SK-N-SH (cell line): ENCODE measurements at regions not wholly inside any gene's neighbourhood (a gene's known extent, or its start where the extent isn't known, plus 50 kb on each side); places are given as distances from the start of the nearest gene placed in this dataset.

ENCODE experiments used
- CTCF ChIA-PET: fragments of 300-600, 350-600 bp; formaldehyde crosslinking; extraction: SDS; loops from one replicate; lab custom pipeline; 2021; lab: Yijun Ruan, JAX
- POLR2A ChIA-PET: fragments of 350-600 bp; sonication (Branson Sonifier 250); formaldehyde crosslinking; extraction: SDS; loops from one replicate; lab custom pipeline; 2020; ENCODE audit warnings: antibody characterized with exemption, inconsistent platforms; lab: Yijun Ruan, JAX
- DNase-seq: peaks from one replicate; pipeline ENCODE4 v3.0.0; 2012
- H2AFZ ChIP-seq: fragments of 200-600 bp; sonication (generic); 2 replicates; pipeline ENCODE4 v1.8.1; 2016; ENCODE audit warnings: antibody characterized with exemption, mild to moderate bottlenecking, low read depth
- H3F3A ChIP-seq: fragments of 200-600 bp; sonication (generic); replicated peaks from 2 replicates; pipeline ENCODE3; 2016; ENCODE audit warnings: antibody characterized with exemption, mild to moderate bottlenecking; ENCODE audit not compliant: insufficient read depth
- H3K27ac ChIP-seq, 2 experiments: fragments of 200-500 bp in 1 of 2; fragments of 200-600 bp in 1 of 2; sonication (Bioruptor generic) in 1 of 2; sonication (generic), shearing (Covaris generic) in 1 of 2; 2 replicates each; pipeline versions ENCODE4 v1.5.1 to v1.6.1; 2014 to 2016; ENCODE audit warnings: low read depth in 2 of 2, inconsistent platforms in 1 of 2, low read length in 1 of 2, mild to moderate bottlenecking in 1 of 2, mixed read lengths in 1 of 2
- H3K27me3 ChIP-seq: fragments of 200-600 bp; sonication (generic), shearing (Covaris generic); 2 replicates; pipeline ENCODE4 v1.6.1; 2016; ENCODE audit warnings: mixed run types; ENCODE audit not compliant: insufficient read depth
- H3K36me3 ChIP-seq, 2 experiments: fragments of 200-500 bp in 1 of 2; fragments of 200-600 bp in 1 of 2; sonication (Bioruptor generic) in 1 of 2; sonication (generic) in 1 of 2; replicated peaks in 1 of 2; 2 replicates each; pipeline versions ENCODE3 to v1.5.1; 2014 to 2016; ENCODE audit warnings: low read length in 1 of 2, mild to moderate bottlenecking in 1 of 2; ENCODE audit not compliant: insufficient read depth in 2 of 2, control insufficient read depth in 1 of 2
- H3K4me1 ChIP-seq, 2 experiments: fragments of 200-500 bp in 1 of 2; fragments of 200-600 bp in 1 of 2; sonication (Bioruptor generic) in 1 of 2; sonication (generic), shearing (Covaris generic) in 1 of 2; 2 replicates each; pipeline versions ENCODE4 v1.5.1 to v1.6.1; 2014 to 2016; ENCODE audit warnings: low read depth in 1 of 2, low read length in 1 of 2, mixed run types in 1 of 2; ENCODE audit not compliant: insufficient read depth in 2 of 2, control insufficient read depth in 1 of 2
- H3K4me2 ChIP-seq: fragments of 200-600 bp; sonication (generic), shearing (Covaris generic); 2 replicates; pipeline ENCODE4 v1.6.1; 2017; ENCODE audit warnings: mixed run types
- H3K4me3 ChIP-seq, 2 experiments: fragments of 200-500 bp in 1 of 2; fragments of 200-600 bp in 1 of 2; sonication (Bioruptor generic) in 1 of 2; sonication (generic), shearing (Covaris generic) in 1 of 2; 2 replicates each; pipeline versions ENCODE4 v1.5.1 to v1.8.1; 2014 to 2016; ENCODE audit warnings: low read depth in 2 of 2, inconsistent platforms in 1 of 2, low read length in 1 of 2, mild to moderate bottlenecking in 1 of 2, mixed read lengths in 1 of 2, moderate library complexity in 1 of 2
- H3K79me2 ChIP-seq: fragments of 200-600 bp; sonication (generic); 2 replicates; pipeline ENCODE4 v1.8.1; 2017; ENCODE audit warnings: mild to moderate bottlenecking; ENCODE audit not compliant: insufficient read depth
- H3K9ac ChIP-seq: fragments of 200-600 bp; sonication (generic); 2 replicates; pipeline ENCODE4 v1.6.1; 2017; ENCODE audit warnings: mixed run types
- H3K9me2 ChIP-seq: fragments of 200-600 bp; sonication (generic); 2 replicates; pipeline ENCODE4 v1.6.1; 2017; ENCODE audit warnings: mixed run types
- H3K9me3 ChIP-seq: fragments of 200-600 bp; sonication (generic); 2 replicates; pipeline ENCODE4 v1.6.1; 2017; ENCODE audit warnings: mixed run types, mild to moderate bottlenecking, moderate library complexity
- H4K20me1 ChIP-seq: fragments of 200-600 bp; sonication (generic); 2 replicates; pipeline ENCODE4 v1.6.1; 2017; ENCODE audit warnings: mild to moderate bottlenecking, mixed run types; ENCODE audit not compliant: insufficient read depth
- CHD2 ChIP-seq: fragments of 150-350 bp; IDR thresholded peaks from 2 replicates; pipeline ENCODE4 v1.6.1; 2018; ENCODE audit warnings: low read length; ENCODE audit not compliant: partially characterized antibody
- EZH2phosphoT487 ChIP-seq: fragments of 200-600 bp; sonication (generic); IDR thresholded peaks from 2 replicates; pipeline ENCODE4 v1.6.1; 2017; ENCODE audit warnings: low read depth, mixed run types, mild to moderate bottlenecking, antibody characterized with exemption, moderate library complexity, borderline replicate concordance
- FOXJ3 ChIP-seq: sonication (generic); formaldehyde crosslinking; IDR thresholded peaks from 2 replicates; pipeline ENCODE4 v1.5.1; 2020; ENCODE audit warnings: mild to moderate bottlenecking, missing genetic modification reagents
- FOXM1 ChIP-seq: IDR thresholded peaks from 2 replicates; pipeline ENCODE4 v1.4.0; 2012; ENCODE audit warnings: low read depth, mild to moderate bottlenecking
- GABPA ChIP-seq: IDR thresholded peaks from 2 replicates; pipeline ENCODE4 v1.4.0; 2012; ENCODE audit warnings: low read depth, mild to moderate bottlenecking
- JUND ChIP-seq: IDR thresholded peaks from 2 replicates; pipeline ENCODE4 v1.4.0; 2012
- MXI1 ChIP-seq: IDR thresholded peaks from 2 replicates; pipeline ENCODE4 v1.6.1; 2012; ENCODE audit warnings: mild to moderate bottlenecking, low read depth, low read length, improper control_type of control experiment
- NFIC ChIP-seq: IDR thresholded peaks from 2 replicates; pipeline ENCODE4 v1.4.0; 2012; ENCODE audit warnings: borderline replicate concordance
- RFX5 ChIP-seq: IDR thresholded peaks from 2 replicates; pipeline ENCODE4 v1.6.1; 2012; ENCODE audit warnings: mild to moderate bottlenecking, improper control_type of control experiment, low read length
- RXRA ChIP-seq: IDR thresholded peaks from 2 replicates; pipeline ENCODE4 v1.4.0; 2012; ENCODE audit warnings: low read depth, mild to moderate bottlenecking, borderline replicate concordance
- TCF12 ChIP-seq: IDR thresholded peaks from 2 replicates; pipeline ENCODE4 v1.4.0; 2012
- WGBS: methylation state at CpG from one replicate; pipeline ENCODE4 v1.1.6; 2017; ENCODE audit warnings: low lambda C conversion rate; 5-methylcytosine and 5-hydroxymethylcytosine counted together
- TF ChIP-seq, protein P1 (sequence below): IDR thresholded peaks from 2 replicates; pipeline ENCODE4 v1.6.1; 2012; ENCODE audit warnings: mild to moderate bottlenecking, low read depth, low read length, moderate library complexity
- TF ChIP-seq, protein P2 (sequence below): IDR thresholded peaks from 2 replicates; pipeline ENCODE4 v1.4.0; 2012; ENCODE audit warnings: low read depth, borderline replicate concordance
- TF ChIP-seq, protein P3 (sequence below): fragments of 150-350 bp; IDR thresholded peaks from 2 replicates; pipeline ENCODE4 v1.6.1; 2016; ENCODE audit warnings: mild to moderate bottlenecking, low read depth, low read length
- TF ChIP-seq, protein P4 (sequence below): fragments of 200-600 bp; sonication (generic); IDR thresholded peaks from 2 replicates; pipeline ENCODE4 v1.6.1; 2017; ENCODE audit warnings: antibody characterized with exemption, mild to moderate bottlenecking, moderate library complexity
- TF ChIP-seq, protein P5 (sequence below): IDR thresholded peaks from 2 replicates; pipeline ENCODE4; 2012

DNA sequence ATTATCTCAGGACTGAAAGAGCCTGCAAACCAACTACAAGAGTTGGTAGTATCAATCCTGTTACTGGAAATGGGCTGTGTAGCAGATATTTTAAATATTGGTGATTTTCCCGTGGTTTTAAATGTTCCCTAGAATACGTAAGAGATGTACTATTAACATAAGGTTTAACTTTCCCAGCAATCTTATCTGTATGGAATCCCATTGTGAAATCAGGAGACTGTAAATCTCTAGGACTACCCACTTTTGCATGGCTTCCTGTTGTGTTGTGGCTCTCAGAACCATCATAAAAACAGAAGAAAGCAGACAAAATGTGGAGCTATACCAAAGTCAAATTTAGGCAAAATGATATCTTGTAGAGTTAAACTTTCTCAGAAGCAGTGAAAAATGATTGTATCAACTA, 641.5 kb upstream of the SETBP1 start (continued):
- TF ChIP-seq, protein P1, sequence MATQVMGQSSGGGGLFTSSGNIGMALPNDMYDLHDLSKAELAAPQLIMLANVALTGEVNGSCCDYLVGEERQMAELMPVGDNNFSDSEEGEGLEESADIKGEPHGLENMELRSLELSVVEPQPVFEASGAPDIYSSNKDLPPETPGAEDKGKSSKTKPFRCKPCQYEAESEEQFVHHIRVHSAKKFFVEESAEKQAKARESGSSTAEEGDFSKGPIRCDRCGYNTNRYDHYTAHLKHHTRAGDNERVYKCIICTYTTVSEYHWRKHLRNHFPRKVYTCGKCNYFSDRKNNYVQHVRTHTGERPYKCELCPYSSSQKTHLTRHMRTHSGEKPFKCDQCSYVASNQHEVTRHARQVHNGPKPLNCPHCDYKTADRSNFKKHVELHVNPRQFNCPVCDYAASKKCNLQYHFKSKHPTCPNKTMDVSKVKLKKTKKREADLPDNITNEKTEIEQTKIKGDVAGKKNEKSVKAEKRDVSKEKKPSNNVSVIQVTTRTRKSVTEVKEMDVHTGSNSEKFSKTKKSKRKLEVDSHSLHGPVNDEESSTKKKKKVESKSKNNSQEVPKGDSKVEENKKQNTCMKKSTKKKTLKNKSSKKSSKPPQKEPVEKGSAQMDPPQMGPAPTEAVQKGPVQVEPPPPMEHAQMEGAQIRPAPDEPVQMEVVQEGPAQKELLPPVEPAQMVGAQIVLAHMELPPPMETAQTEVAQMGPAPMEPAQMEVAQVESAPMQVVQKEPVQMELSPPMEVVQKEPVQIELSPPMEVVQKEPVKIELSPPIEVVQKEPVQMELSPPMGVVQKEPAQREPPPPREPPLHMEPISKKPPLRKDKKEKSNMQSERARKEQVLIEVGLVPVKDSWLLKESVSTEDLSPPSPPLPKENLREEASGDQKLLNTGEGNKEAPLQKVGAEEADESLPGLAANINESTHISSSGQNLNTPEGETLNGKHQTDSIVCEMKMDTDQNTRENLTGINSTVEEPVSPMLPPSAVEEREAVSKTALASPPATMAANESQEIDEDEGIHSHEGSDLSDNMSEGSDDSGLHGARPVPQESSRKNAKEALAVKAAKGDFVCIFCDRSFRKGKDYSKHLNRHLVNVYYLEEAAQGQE: no peak
- TF ChIP-seq, protein P2, sequence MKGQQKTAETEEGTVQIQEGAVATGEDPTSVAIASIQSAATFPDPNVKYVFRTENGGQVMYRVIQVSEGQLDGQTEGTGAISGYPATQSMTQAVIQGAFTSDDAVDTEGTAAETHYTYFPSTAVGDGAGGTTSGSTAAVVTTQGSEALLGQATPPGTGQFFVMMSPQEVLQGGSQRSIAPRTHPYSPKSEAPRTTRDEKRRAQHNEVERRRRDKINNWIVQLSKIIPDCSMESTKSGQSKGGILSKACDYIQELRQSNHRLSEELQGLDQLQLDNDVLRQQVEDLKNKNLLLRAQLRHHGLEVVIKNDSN: no peak
- TF ChIP-seq RXRA: no peak
- TF ChIP-seq TCF12: no peak
- TF ChIP-seq, protein P3, sequence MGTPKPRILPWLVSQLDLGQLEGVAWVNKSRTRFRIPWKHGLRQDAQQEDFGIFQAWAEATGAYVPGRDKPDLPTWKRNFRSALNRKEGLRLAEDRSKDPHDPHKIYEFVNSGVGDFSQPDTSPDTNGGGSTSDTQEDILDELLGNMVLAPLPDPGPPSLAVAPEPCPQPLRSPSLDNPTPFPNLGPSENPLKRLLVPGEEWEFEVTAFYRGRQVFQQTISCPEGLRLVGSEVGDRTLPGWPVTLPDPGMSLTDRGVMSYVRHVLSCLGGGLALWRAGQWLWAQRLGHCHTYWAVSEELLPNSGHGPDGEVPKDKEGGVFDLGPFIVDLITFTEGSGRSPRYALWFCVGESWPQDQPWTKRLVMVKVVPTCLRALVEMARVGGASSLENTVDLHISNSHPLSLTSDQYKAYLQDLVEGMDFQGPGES: no peak
- no peak for TF ChIP-seq JUND
- TF ChIP-seq MXI1: no peak
- TF ChIP-seq NFIC: no peak
- TF ChIP-seq GABPA: no peak
- no peak for TF ChIP-seq EZH2phosphoT487
- no peak for TF ChIP-seq CHD2

DNA sequence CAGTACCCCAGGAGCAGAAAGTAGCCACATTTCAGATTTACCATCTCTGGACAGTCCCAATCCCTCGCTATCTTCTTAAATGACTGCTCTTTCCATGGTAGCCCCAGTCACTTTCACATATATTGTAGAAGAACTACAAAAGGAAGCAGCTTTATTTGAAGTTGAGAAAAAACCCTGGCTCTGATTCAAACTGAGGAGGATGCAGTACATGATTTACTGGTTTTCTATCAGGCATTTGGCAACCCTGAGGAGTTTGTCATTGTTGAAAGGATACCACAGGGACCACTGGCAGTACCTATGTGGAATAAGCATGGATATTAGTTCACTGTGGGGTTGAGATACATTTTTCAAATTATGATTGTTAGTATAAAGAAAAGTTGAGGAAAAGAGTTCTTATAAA, 640.9 kb upstream of the SETBP1 start:
- no peak overlapping the region for H3K4me2 ChIP-seq
- H3K4me1 ChIP-seq: no peaks in the 10 kb centered on the region
- no peaks in the 10 kb centered on the region for H3K9me3 ChIP-seq
- H3K36me3 ChIP-seq: no peaks in the 10 kb centered on the region
- no peaks in the 10 kb centered on the region for H4K20me1 ChIP-seq
- H3K79me2 ChIP-seq: no peaks in the 10 kb centered on the region
- 100% methylated on average over 1 of the region's 1 CpG for WGBS
- H2AFZ ChIP-seq: no peak overlapping the region; the same call in 1 of the 2 replicates
- no peak overlapping the region for H3K9ac ChIP-seq
- H3K9me2 ChIP-seq: 0 out of 2 replicates have a peak, but pooled peaks cover 3% of the 10 kb centered on the region
- CTCF ChIA-PET: no interaction called here
- no peak for DNase-seq
- no peak for TF ChIP-seq RXRA
- no peak for TF ChIP-seq FOXM1
- TF ChIP-seq, protein P4, sequence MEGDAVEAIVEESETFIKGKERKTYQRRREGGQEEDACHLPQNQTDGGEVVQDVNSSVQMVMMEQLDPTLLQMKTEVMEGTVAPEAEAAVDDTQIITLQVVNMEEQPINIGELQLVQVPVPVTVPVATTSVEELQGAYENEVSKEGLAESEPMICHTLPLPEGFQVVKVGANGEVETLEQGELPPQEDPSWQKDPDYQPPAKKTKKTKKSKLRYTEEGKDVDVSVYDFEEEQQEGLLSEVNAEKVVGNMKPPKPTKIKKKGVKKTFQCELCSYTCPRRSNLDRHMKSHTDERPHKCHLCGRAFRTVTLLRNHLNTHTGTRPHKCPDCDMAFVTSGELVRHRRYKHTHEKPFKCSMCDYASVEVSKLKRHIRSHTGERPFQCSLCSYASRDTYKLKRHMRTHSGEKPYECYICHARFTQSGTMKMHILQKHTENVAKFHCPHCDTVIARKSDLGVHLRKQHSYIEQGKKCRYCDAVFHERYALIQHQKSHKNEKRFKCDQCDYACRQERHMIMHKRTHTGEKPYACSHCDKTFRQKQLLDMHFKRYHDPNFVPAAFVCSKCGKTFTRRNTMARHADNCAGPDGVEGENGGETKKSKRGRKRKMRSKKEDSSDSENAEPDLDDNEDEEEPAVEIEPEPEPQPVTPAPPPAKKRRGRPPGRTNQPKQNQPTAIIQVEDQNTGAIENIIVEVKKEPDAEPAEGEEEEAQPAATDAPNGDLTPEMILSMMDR: no peak
- TF ChIP-seq, protein P5, sequence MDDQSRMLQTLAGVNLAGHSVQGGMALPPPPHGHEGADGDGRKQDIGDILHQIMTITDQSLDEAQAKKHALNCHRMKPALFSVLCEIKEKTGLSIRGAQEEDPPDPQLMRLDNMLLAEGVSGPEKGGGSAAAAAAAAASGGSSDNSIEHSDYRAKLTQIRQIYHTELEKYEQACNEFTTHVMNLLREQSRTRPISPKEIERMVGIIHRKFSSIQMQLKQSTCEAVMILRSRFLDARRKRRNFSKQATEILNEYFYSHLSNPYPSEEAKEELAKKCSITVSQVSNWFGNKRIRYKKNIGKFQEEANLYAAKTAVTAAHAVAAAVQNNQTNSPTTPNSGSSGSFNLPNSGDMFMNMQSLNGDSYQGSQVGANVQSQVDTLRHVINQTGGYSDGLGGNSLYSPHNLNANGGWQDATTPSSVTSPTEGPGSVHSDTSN: no peak
- no peak for TF ChIP-seq FOXJ3 (CRISPR knock-in tag)
- TF ChIP-seq RFX5: no peak
- TF ChIP-seq, all 33 proteins: peak for 0
- H3K27ac ChIP-seq: no peak overlapping the region
- H3K4me3 ChIP-seq: no peak overlapping the region
- POLR2A ChIA-PET: no interaction called here
- H3F3A ChIP-seq: no peaks in the 10 kb centered on the region
- H3K27me3 ChIP-seq: no peaks in the 10 kb centered on the region
